Right atrium auricular region (tissue), 2 donors: ENCODE measurements at regions not wholly inside any gene's neighbourhood (a gene's known extent, or its start where the extent isn't known, plus 50 kb on each side); places are given as distances from the start of the nearest gene placed in this dataset.

Experiments
- DNase-seq: peaks from one replicate; pipeline ENCODE4 v3.0.0-alpha.2; 2019; ENCODE audit warnings: low spot score
- H3K27ac ChIP-seq, 2 donors: fragments of 200-600 bp; sonication (generic); 1 replicate in 1 of 2; 2 replicates in 1 of 2; pipeline ENCODE4 v1.5.1; 2016 to 2019
- H3K27me3 ChIP-seq, 2 donors: fragments of 200-600 bp; sonication (generic); one replicate each; pipeline versions ENCODE4 v1.5.1 to v1.6.0; 2017 to 2019
- H3K36me3 ChIP-seq: fragments of 200-600 bp; sonication (generic); one replicate; pipeline ENCODE4 v1.5.1; 2016
- H3K4me1 ChIP-seq, 2 donors: fragments of 200-600 bp; sonication (generic); one replicate each; pipeline versions ENCODE4 v1.5.1 to v1.6.0; 2017 to 2019
- H3K4me3 ChIP-seq, 2 donors: fragments of 200-600 bp; sonication (generic); 1 replicate in 1 of 2; 2 replicates in 1 of 2; pipeline ENCODE4 v1.5.1; 2017 to 2019; ENCODE audit warnings: mild to moderate bottlenecking in 1 of 2, moderate library complexity in 1 of 2
- H3K9me3 ChIP-seq, 2 donors: fragments of 200-600 bp; sonication (generic); one replicate each; pipeline ENCODE4 v1.5.1; 2019
- CTCF ChIP-seq, 2 donors: fragments of 200-600 bp; sonication (generic); IDR thresholded peaks; one replicate each; pipeline ENCODE4 v1.5.1; 2019; ENCODE audit warnings: antibody characterized with exemption in 2 of 2

GRCh38 chr15:49706805-49707204, 86.0 kb downstream of the DTWD1 start:
- Histone ChIP-seq H3K36me3 (no peaks in the 10 kb centered on the region), H3K4me3 (no peak overlapping the region), H3K4me1 (no peaks in the 10 kb centered on the region), H3K9me3 (peaks cover 0 to 36% of the 10 kb centered on the region in 2 donors), H3K27ac (no peak overlapping the region), H3K27me3 (no peaks in the 10 kb centered on the region)
- no peak for DNase-seq
- TF ChIP-seq CTCF (IDR thresholded peaks at IDR 0.05), result no peak

GRCh38 chr15:49707598-49707997, 86.8 kb downstream of the DTWD1 start:
- no peaks in the 10 kb centered on the region for H3K27me3 ChIP-seq
- no peak for DNase-seq
- no peaks in the 10 kb centered on the region for H3K36me3 ChIP-seq
- H3K27ac ChIP-seq, result no peak overlapping the region
- no peak for TF ChIP-seq CTCF (IDR thresholded peaks at IDR 0.05)
- H3K4me3 ChIP-seq, result no peak overlapping the region
- no peaks in the 10 kb centered on the region for H3K4me1 ChIP-seq
- H3K9me3 ChIP-seq, result peaks cover 0 to 36% of the 10 kb centered on the region in 2 donors

GRCh38 chr15:49709646-49710214, 88.9 kb downstream of the DTWD1 start:
- TF ChIP-seq CTCF (IDR thresholded peaks at IDR 0.05), result no peak
- DNase-seq, result no peak

GRCh38 chr15:49712162-49712561, 91.3 kb downstream of the DTWD1 start:
- Histone ChIP-seq H3K9me3 (peaks cover 0 to 35% of the 10 kb centered on the region in 2 donors), H3K36me3 (no peaks in the 10 kb centered on the region), H3K4me1 (no peaks in the 10 kb centered on the region), H3K27ac (no peak overlapping the region), H3K27me3 (no peaks in the 10 kb centered on the region), H3K4me3 (no peak overlapping the region)
- DNase-seq, result no peak
- no peak for TF ChIP-seq CTCF (IDR thresholded peaks at IDR 0.05)

More at GRCh38 chr15:49709646-49710214, 88.9 kb downstream of the DTWD1 start:
- Histone ChIP-seq H3K4me3 (no peak overlapping the region), H3K27ac (no peak overlapping the region), H3K36me3 (no peaks in the 10 kb centered on the region), H3K4me1 (no peaks in the 10 kb centered on the region), H3K27me3 (no peaks in the 10 kb centered on the region), H3K9me3 (peaks cover 0 to 36% of the 10 kb centered on the region in 2 donors)

GRCh38 chr15:49712846-49713450, 92.1 kb downstream of the DTWD1 start:
- no peaks in the 10 kb centered on the region for H3K4me1 ChIP-seq
- TF ChIP-seq CTCF (IDR thresholded peaks at IDR 0.05), result no peak
- no peak overlapping the region for H3K27ac ChIP-seq
- H3K36me3 ChIP-seq, result no peaks in the 10 kb centered on the region
- no peak for DNase-seq
- peaks cover 0 to 27% of the 10 kb centered on the region in 2 donors for H3K9me3 ChIP-seq
- H3K4me3 ChIP-seq, result no peak overlapping the region
- no peaks in the 10 kb centered on the region for H3K27me3 ChIP-seq

- no peaks in the 10 kb centered on the region for H3K36me3 ChIP-seq
- no peak overlapping the region for H3K4me3 ChIP-seq
- H3K27ac ChIP-seq, result no peak overlapping the region
- no peak for DNase-seq
- H3K27me3 ChIP-seq, result no peaks in the 10 kb centered on the region
- no peaks in the 10 kb centered on the region for H3K4me1 ChIP-seq
- no peak for TF ChIP-seq CTCF (IDR thresholded peaks at IDR 0.05)
- peaks cover 0 to 5% of the 10 kb centered on the region in 2 donors for H3K9me3 ChIP-seq
Measured at GRCh38 chr15:49715211-49715610, 94.4 kb downstream of the DTWD1 start.
